ENCODE measurements at regions not wholly inside any gene's neighbourhood (a gene's known extent, or its start where the extent isn't known, plus 50 kb on each side); places are given as distances from the start of the nearest gene placed in this dataset.

DNA sequence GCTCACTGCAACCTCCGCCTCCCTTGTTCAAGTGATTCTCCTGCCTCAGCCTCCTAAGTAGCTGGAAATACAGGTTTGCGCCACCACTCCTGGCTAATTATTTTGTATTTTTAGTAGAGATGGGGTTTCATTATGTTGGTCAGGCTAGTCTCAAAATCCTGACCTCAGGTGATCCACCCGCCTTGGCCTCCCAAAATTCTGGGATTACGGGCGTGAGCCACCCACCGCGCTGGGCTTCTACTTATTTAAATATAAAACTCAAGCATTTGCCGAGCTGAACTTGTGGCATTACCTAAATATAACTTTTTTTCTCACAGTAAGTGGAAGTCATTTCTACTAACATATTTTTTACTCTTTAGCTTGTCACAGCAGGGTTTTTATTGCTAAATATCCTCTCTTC lies 1356.3 kb upstream of the ACO1 start:
- intact Hi-C loops (cut with micrococcal nuclease): no loop called here
- WGBS (ENCODE audit: insufficient coverage): 90% methylated on average over 8 of the region's 8 CpGs
- no peak for ATAC-seq
- Histone ChIP-seq H3K4me1 (ENCODE audit: control insufficient read depth, insufficient read depth, low read length) (no peaks in the 10 kb centered on the region), H3K36me3 (ENCODE audit: control insufficient read depth, insufficient read depth, low read length) (no peaks in the 10 kb centered on the region), H3K27ac (ENCODE audit: low read length) (no peak overlapping the region), H3K27me3 (ENCODE audit: control insufficient read depth, insufficient read depth, low read length) (no peaks in the 10 kb centered on the region), H3K9me3 (ENCODE audit: control insufficient read depth, insufficient read depth, low read length) (no peaks in the 10 kb centered on the region), H3K4me3 (ENCODE audit: low read length) (no peak overlapping the region)
- no peaks in the 10 kb centered on the region for H3K27me3 Mint-ChIP-seq (ENCODE audit: low read depth in 2 of 2)
- H3K4me3 Mint-ChIP-seq: no peak overlapping the region
- H3K27ac Mint-ChIP-seq: no peak overlapping the region
- DNase-seq: no peak
- no peaks in the 10 kb centered on the region for H3K4me1 Mint-ChIP-seq
- no peaks in the 10 kb centered on the region for H3K36me3 Mint-ChIP-seq
- TF ChIP-seq, protein P1, sequence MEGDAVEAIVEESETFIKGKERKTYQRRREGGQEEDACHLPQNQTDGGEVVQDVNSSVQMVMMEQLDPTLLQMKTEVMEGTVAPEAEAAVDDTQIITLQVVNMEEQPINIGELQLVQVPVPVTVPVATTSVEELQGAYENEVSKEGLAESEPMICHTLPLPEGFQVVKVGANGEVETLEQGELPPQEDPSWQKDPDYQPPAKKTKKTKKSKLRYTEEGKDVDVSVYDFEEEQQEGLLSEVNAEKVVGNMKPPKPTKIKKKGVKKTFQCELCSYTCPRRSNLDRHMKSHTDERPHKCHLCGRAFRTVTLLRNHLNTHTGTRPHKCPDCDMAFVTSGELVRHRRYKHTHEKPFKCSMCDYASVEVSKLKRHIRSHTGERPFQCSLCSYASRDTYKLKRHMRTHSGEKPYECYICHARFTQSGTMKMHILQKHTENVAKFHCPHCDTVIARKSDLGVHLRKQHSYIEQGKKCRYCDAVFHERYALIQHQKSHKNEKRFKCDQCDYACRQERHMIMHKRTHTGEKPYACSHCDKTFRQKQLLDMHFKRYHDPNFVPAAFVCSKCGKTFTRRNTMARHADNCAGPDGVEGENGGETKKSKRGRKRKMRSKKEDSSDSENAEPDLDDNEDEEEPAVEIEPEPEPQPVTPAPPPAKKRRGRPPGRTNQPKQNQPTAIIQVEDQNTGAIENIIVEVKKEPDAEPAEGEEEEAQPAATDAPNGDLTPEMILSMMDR (IDR thresholded peaks at IDR 0.05): no peak
- peaks cover 0 to 3% of the 10 kb centered on the region in 2 donors for H3K9me3 Mint-ChIP-seq

DNA sequence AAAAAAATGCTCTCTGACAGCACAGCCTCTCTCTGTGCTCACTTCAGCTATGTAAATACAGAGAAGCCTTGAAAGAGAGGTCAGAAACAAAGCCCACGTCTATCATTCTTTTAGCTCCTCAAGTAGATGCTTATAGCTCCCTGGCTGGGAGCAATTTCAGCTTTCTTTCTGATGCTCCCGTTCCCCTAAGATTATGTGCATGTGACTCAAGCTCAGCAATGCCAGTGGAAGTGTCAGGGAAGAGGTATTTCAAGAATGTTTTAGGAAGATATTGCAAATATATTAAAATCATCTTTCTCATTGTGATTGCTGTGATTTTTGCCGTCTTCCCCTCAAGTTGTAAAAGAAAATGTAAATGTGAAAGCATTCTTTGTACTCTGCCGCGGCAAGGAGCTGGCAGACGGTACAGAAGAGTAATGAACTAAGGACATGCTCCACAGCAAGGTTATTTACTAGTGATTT lies 1353.7 kb upstream of the ACO1 start:
- TF ChIP-seq, protein P1 (IDR thresholded peaks at IDR 0.05): no peak
- WGBS (ENCODE audit: insufficient coverage): 43% methylated on average over 6 of the region's 6 CpGs
- Mint-ChIP-seq H3K4me1 (no peaks in the 10 kb centered on the region), H3K27me3 (ENCODE audit: low read depth in 2 of 2) (no peaks in the 10 kb centered on the region), H3K36me3 (no peaks in the 10 kb centered on the region), H3K9me3 (peaks cover 2 to 4% of the 10 kb centered on the region in 2 donors), H3K4me3 (no peak overlapping the region), H3K27ac (no peak overlapping the region)
- DNase-seq (no peak), ATAC-seq (no peak)
- Histone ChIP-seq H3K4me1 (ENCODE audit: control insufficient read depth, insufficient read depth, low read length) (no peaks in the 10 kb centered on the region), H3K9me3 (ENCODE audit: control insufficient read depth, insufficient read depth, low read length) (no peaks in the 10 kb centered on the region), H3K27me3 (ENCODE audit: control insufficient read depth, insufficient read depth, low read length) (no peaks in the 10 kb centered on the region), H3K4me3 (ENCODE audit: low read length) (no peak overlapping the region), H3K27ac (ENCODE audit: low read length) (no peak overlapping the region), H3K36me3 (ENCODE audit: control insufficient read depth, insufficient read depth, low read length) (no peaks in the 10 kb centered on the region)
- intact Hi-C loops (cut with micrococcal nuclease): no loop called here

GRCh38 chr9:31032206-31032605 lies 1352.2 kb upstream of the ACO1 start:
- TF ChIP-seq, protein P1 (IDR thresholded peaks at IDR 0.05): no peak
- WGBS (ENCODE audit: insufficient coverage): 71% methylated on average over 3 of the region's 3 CpGs

DNA sequence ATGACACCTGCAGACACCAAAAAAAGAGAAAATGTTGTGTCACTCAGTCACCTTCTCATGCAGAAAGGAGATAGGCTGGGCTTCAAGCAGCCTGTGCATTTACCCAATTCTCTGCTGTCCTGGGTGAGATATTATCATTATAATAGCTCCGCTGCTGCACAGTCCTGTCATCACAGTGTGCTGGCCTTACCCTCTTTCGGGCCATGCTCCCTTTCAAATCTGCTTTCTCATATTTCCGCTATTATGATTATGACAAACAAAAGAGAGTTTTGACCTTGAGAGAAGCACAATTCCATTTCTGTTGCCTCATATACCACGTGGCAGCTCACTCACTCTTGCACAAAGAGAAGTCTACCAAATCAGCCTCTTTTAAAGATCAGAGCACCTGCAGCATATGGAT lies 1350.1 kb upstream of the ACO1 start:
- no peaks in the 10 kb centered on the region for H3K27me3 Mint-ChIP-seq (ENCODE audit: low read depth in 2 of 2)
- Histone ChIP-seq H3K36me3 (ENCODE audit: control insufficient read depth, insufficient read depth, low read length) (no peaks in the 10 kb centered on the region), H3K9me3 (ENCODE audit: control insufficient read depth, insufficient read depth, low read length) (no peaks in the 10 kb centered on the region), H3K27ac (ENCODE audit: low read length) (no peak overlapping the region), H3K4me3 (ENCODE audit: low read length) (no peak overlapping the region), H3K27me3 (ENCODE audit: control insufficient read depth, insufficient read depth, low read length) (no peaks in the 10 kb centered on the region), H3K4me1 (ENCODE audit: control insufficient read depth, insufficient read depth, low read length) (no peaks in the 10 kb centered on the region)
- intact Hi-C loops (cut with micrococcal nuclease): no loop called here
- DNase-seq (no peak), ATAC-seq (no peak)
- 64% methylated on average over 4 of the region's 4 CpGs for WGBS (ENCODE audit: insufficient coverage)
- no peaks in the 10 kb centered on the region for H3K4me1 Mint-ChIP-seq
- peaks cover 2 to 5% of the 10 kb centered on the region in 2 donors for H3K9me3 Mint-ChIP-seq
- no peak overlapping the region for H3K4me3 Mint-ChIP-seq
- H3K36me3 Mint-ChIP-seq: no peaks in the 10 kb centered on the region
- TF ChIP-seq, protein P1 (IDR thresholded peaks at IDR 0.05): no peak
- no peak overlapping the region for H3K27ac Mint-ChIP-seq

More at GRCh38 chr9:31032206-31032605, 1352.2 kb upstream of the ACO1 start:
- no peaks in the 10 kb centered on the region for H3K27me3 Mint-ChIP-seq (ENCODE audit: low read depth in 2 of 2)
- intact Hi-C loops (cut with micrococcal nuclease): no loop called here
- Histone ChIP-seq H3K4me1 (ENCODE audit: control insufficient read depth, insufficient read depth, low read length) (no peaks in the 10 kb centered on the region), H3K4me3 (ENCODE audit: low read length) (no peak overlapping the region), H3K9me3 (ENCODE audit: control insufficient read depth, insufficient read depth, low read length) (no peaks in the 10 kb centered on the region), H3K27ac (ENCODE audit: low read length) (no peak overlapping the region), H3K27me3 (ENCODE audit: control insufficient read depth, insufficient read depth, low read length) (no peaks in the 10 kb centered on the region), H3K36me3 (ENCODE audit: control insufficient read depth, insufficient read depth, low read length) (no peaks in the 10 kb centered on the region)
- no peak overlapping the region for H3K4me3 Mint-ChIP-seq
- no peak overlapping the region for H3K27ac Mint-ChIP-seq
- no peaks in the 10 kb centered on the region for H3K4me1 Mint-ChIP-seq
- DNase-seq (no peak), ATAC-seq (no peak)
- peaks cover 2 to 5% of the 10 kb centered on the region in 2 donors for H3K9me3 Mint-ChIP-seq
- no peaks in the 10 kb centered on the region for H3K36me3 Mint-ChIP-seq
